GM06990 (cell line): ENCODE measurements at regions not wholly inside any gene's neighbourhood (a gene's known extent, or its start where the extent isn't known, plus 50 kb on each side); places are given as distances from the start of the nearest gene placed in this dataset.

Source experiments
- DNase-seq: peaks from one replicate; pipeline ENCODE4 v3.0.0-alpha.2; 2011; ENCODE audit not compliant: insufficient read length; ENCODE audit errors: extremely low read depth
- H3K27me3 ChIP-seq: replicated peaks from 2 replicates; pipeline ENCODE4 v1.6.0; 2011; ENCODE audit warnings: low read length; ENCODE audit not compliant: control insufficient read depth, insufficient read depth
- H3K36me3 ChIP-seq: 2 replicates; pipeline ENCODE4 v1.5.1; 2011; ENCODE audit warnings: low read length; ENCODE audit not compliant: control insufficient read depth, insufficient read depth
- H3K4me3 ChIP-seq: replicated peaks from 2 replicates; pipeline ENCODE4 v1.5.1; 2011; ENCODE audit warnings: low read depth, mild to moderate bottlenecking, control low read depth, low read length
- CTCF ChIP-seq: IDR thresholded peaks from 2 replicates; pipeline ENCODE4 v1.5.1; 2011; ENCODE audit warnings: low read length, control low read depth, mild to moderate bottlenecking, inconsistent platforms; ENCODE audit not compliant: insufficient read depth, poor library complexity, severe bottlenecking

DNA sequence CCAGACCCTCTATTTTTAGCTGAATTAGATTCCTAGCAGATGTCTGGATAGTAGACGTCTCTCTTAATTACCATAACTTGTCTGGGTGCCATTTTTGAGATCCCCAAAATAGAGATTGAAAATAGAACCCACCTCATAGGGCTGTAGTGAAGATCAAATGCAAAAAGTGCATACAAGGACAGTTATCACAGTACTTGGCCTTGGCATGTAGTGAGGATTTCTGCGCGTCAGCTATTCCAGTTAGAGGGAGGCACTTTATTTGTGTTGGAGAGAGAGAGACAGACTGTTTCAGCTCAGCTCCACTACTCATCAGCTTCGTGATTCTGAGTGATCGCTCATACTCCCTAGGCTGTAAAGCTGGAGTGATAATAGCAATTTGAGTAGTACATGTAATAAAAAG is 59.6 kb upstream of the CDH13 start:
- Histone ChIP-seq H3K27me3 (no peaks in the 10 kb centered on the region), H3K36me3 (no peaks in the 10 kb centered on the region), H3K4me3 (no peak overlapping the region)
- DNase-seq, result no peak
- TF ChIP-seq CTCF, result no peak

DNA sequence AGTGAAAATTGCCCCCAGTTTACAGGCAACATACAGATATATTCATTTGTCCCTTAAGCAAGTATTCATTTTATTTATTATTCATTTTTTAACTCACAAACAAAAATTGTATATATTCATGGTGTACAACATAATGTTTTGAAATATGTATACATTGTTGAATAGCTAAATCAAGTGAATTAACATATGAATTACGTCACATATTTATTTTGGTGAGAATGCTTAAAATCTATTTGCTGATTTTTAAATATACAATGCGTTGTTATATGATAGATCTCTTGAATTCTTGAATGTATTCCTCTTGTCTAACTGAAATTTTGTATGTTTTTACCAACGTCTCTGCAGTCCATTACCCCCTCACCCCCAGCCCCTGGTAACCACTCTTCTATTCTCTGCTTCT is 63.4 kb upstream of the CDH13 start:
- no peak for DNase-seq
- Histone ChIP-seq H3K4me3 (no peak overlapping the region), H3K27me3 (no peaks in the 10 kb centered on the region; the same call in 1 of the 2 replicates), H3K36me3 (no peaks in the 10 kb centered on the region)
- no peak for TF ChIP-seq CTCF

- Histone ChIP-seq H3K27me3 (no peaks in the 10 kb centered on the region; the same call in 1 of the 2 replicates), H3K4me3 (no peak overlapping the region), H3K36me3 (no peaks in the 10 kb centered on the region)
- no peak for TF ChIP-seq CTCF
- no peak for DNase-seq
Measured at GRCh38 chr16:82562183-82562683, 64.5 kb upstream of the CDH13 start.

DNA sequence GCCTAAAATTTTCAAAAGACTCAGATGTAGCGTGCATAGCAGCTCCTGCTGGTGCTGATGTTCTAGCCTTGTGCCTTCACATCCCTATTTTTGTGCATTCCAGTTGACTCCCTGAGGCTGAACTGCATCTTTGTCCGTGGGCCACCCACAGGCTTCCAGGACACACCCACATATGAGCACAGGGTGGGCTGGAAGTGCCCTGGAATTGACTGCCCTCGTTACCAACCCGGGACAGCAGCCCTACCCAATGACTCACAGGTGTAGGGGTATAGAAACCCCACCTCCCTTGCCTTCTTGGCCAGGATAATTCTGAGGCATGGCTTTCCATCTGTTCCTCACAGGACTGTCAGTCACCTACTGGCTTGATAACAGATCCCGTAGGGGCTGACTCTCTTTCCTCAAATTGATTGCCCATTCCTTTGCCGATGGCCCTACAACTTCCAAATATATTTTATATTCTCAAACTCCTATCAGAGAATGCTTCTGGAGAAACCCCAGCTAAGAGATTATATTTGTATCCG is 65.9 kb upstream of the CDH13 start:
- no peak for TF ChIP-seq CTCF
- DNase-seq, result no peak
- no peaks in the 10 kb centered on the region for H3K36me3 ChIP-seq
- H3K4me3 ChIP-seq, result no peak overlapping the region
- no peaks in the 10 kb centered on the region; the same call in 1 of the 2 replicates for H3K27me3 ChIP-seq

DNA sequence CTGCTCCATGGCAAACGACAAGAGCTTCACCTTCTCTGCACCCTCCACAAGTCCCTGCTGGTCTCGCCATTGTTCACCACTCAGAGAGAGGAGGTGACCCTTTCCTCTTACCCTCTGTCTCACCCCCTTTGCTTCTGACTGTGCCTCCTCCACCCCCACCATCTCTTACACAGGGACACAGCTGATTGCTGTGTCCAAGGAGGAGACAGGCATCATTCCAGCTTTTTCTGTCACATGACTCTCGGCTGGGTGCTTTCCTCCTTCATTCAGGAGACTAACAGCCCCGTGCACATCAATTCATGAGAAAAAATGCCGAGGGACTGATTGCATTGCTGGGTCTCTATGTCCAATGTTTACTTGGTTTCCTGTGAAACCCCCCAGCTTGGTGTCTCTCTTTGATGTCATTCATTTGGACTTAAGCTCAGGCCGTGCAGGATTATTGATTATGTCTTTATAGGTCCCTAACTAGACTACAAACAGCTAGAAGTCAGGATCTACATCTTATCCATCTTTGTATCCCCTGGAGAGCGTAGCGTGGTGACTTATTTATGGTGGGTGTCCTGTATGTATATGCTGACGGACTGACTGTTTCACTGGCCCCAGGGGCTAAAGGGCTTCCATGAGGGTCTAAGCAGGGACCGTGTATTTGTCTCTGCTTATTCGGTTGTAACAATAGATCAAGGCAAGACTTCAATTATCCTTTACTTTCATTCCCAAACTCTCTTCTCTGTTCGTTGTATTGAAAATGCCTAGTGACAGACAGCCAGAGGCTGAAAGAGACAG is 82.2 kb upstream of the CDH13 start:
- DNase-seq, result no peak
- Histone ChIP-seq H3K4me3 (no peak overlapping the region), H3K36me3 (no peaks in the 10 kb centered on the region), H3K27me3 (peaks cover 2% of the 10 kb centered on the region; the same call in 1 of the 2 replicates)
- no peak for TF ChIP-seq CTCF
